Heart right ventricle (tissue), 16 donors: ENCODE measurements at regions not wholly inside any gene's neighbourhood (a gene's known extent, or its start where the extent isn't known, plus 50 kb on each side); places are given as distances from the start of the nearest gene placed in this dataset.

Experiments used
- ATAC-seq, 8 donors: fragments of 200-7000 bp; cut with Tn5 transposase; one replicate each; pipeline ENCODE4 v1.9.1; 2020; ENCODE audit warnings: mild to moderate bottlenecking in 8 of 8, moderate library complexity in 8 of 8, moderate number of reproducible peaks in 1 of 8
- DNase-seq, 2 donors: peaks; one replicate each; pipeline ENCODE4 v3.0.0-alpha.2; 2020
- H3K27ac ChIP-seq, 10 donors: fragments of 200-600 bp; sonication (generic) in 2 of 10; one replicate each; pipeline versions ENCODE4 v1.5.0 to v1.8.0; 2020 to 2022; ENCODE audit warnings: mild to moderate bottlenecking in 3 of 10
- H3K27me3 ChIP-seq, 7 donors: fragments of 200-600 bp; one replicate each; pipeline ENCODE4 v1.8.0; 2021 to 2022; ENCODE audit warnings: mild to moderate bottlenecking in 2 of 7
- H3K36me3 ChIP-seq, 9 donors: fragments of 200-600 bp; sonication (generic) in 1 of 9; one replicate each; pipeline versions ENCODE4 v1.5.0 to v1.8.0; 2020 to 2022; ENCODE audit warnings: mild to moderate bottlenecking in 2 of 9
- H3K4me1 ChIP-seq, 9 donors: fragments of 200-600 bp; sonication (generic) in 1 of 9; one replicate each; pipeline versions ENCODE4 v1.5.0 to v1.8.0; 2020 to 2022; ENCODE audit warnings: mild to moderate bottlenecking in 4 of 9
- H3K4me3 ChIP-seq, 10 donors: fragments of 200-600 bp; sonication (generic) in 2 of 10; one replicate each; pipeline versions ENCODE4 v1.5.0 to v1.8.0; 2020 to 2022; ENCODE audit warnings: mild to moderate bottlenecking in 7 of 10, moderate library complexity in 2 of 10
- H3K9me3 ChIP-seq, 11 donors: fragments of 200-600 bp in 10 of 11; sonication (generic) in 2 of 11; one replicate each; pipeline versions ENCODE4 v1.5.0 to v1.8.0; 2013 to 2022; ENCODE audit warnings: mild to moderate bottlenecking in 2 of 11, control low read depth in 1 of 11, moderate library complexity in 1 of 11
- CTCF ChIP-seq, 9 donors: fragments of 200-600 bp; sonication (generic) in 2 of 9; IDR thresholded peaks; one replicate each; pipeline versions ENCODE4 v1.5.0 to v1.8.0; 2021 to 2022; ENCODE audit warnings: antibody characterized with exemption in 9 of 9, mild to moderate bottlenecking in 5 of 9, moderate library complexity in 1 of 9
- WGBS, 2 donors: extraction: QIAGEN DNeasy Blood & Tissue Kit; methylation state at CpG; one replicate each; pipeline ENCODE4 v1.1.7; 2013; ENCODE audit warnings: inconsistent platforms in 1 of 2; 5-methylcytosine and 5-hydroxymethylcytosine counted together
- intact Hi-C, 10 donors: fragments of 100-400 bp; cut with DNase I; formaldehyde crosslinking; loops; one replicate each; pipeline versions ENCODE4 v1.11.1 to v1.14.2; 2022
- donor health status: Arrhythmogenic right ventricular cardiomyopathy.
- donor health status: ischemic (EF 13 %, LVEDD 7.1; RV severe dilation, severe dysfunction).
- donor health status: healthy with polysubstance abuse.
- donor health status: DM: no; HTN: yes; CAD: no.
- donor health status: DM: no; HTN: no; CAD: no.
- donor health status: ischemic (EF 25% LVEDD 6.9; RV normal size, moderate dysfunction).
- donor health status: ischemic (EF 25% LVEDD 5.7; RV mildly dilated, moderate dysfunction).
- donor health status: healthy.
- donor health status: DM: yes; HTN: yes; CAD: no.
- donor health status: Ischemic cardiomyopathy.
- donor health status: ischemic (EF 35%, LVEDD 5.7; RV mildly dilated, moderate dysfunction).
- donor health status: nonischemic (EF 11% LVEDD 7.7; RV severe dilation, severe dysfunction).
- donor health status: DM: yes; HTN: yes; CAD: no.
- donor health status: PGD.
- donor health status: ischemic (EF 29% LVEDD 5.4; RV normal size, mild dysfunction).
- donor health status: nonischemic (EF 23%, LVEDD 6.1; RV moderate dilation, normal function).

- no peaks in the 10 kb centered on the region for H3K9me3 ChIP-seq
- peaks cover 0 to 4% (median 0%) of the 10 kb centered on the region in 7 donors for H3K27me3 ChIP-seq
- intact Hi-C loops: no loop called here
- no peak overlapping the region for H3K27ac ChIP-seq
- no peaks in the 10 kb centered on the region for H3K4me1 ChIP-seq
- no peaks in the 10 kb centered on the region for H3K36me3 ChIP-seq
- TF ChIP-seq CTCF (IDR thresholded peaks at IDR 0.05): no peak
- DNase-seq (no peak), ATAC-seq (no peak)
- no peak overlapping the region for H3K4me3 ChIP-seq
Measured at GRCh38 chr9:79266986-79267385, 304.8 kb upstream of the TLE4 start.

DNA sequence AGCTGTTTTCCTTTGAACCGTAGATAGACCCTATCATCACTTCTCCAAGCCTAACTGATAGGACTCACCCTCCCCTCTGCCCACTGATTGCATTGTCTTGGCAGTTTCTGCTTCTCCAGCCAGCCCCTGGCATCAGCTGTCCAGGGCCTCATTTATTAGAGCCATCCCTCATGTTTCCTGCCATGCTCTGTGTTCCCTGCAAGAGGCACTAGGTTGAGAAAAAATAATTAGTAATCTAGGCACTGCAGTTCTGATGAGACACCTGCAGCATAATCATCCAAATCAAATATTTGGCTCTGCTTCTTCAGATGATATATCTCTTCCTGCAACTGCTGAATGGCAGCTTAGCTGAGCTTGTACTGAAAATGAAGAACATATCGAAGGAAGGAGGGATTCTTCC is 303.0 kb upstream of the TLE4 start:
- TF ChIP-seq CTCF (IDR thresholded peaks at IDR 0.05): no peak

GRCh38 chr9:79273311-79273710 is 298.5 kb upstream of the TLE4 start:
- WGBS, 2 donors: 90% methylated on average over 3 of the region's 3 CpGs
- no peak overlapping the region for H3K4me3 ChIP-seq
- no peak for ATAC-seq

More for the DNA sequence above, 303.0 kb upstream of the TLE4 start:
- Histone ChIP-seq H3K4me3 (no peak overlapping the region), H3K27ac (no peak overlapping the region), H3K36me3 (no peaks in the 10 kb centered on the region), H3K4me1 (no peaks in the 10 kb centered on the region), H3K27me3 (peaks cover 0 to 4% (median 0%) of the 10 kb centered on the region in 7 donors), H3K9me3 (no peaks in the 10 kb centered on the region)
- intact Hi-C loops: no loop called here
- ATAC-seq (no peak), DNase-seq (no peak)
- 72 to 80% methylated on average over 2 of the region's 2 CpGs for WGBS, 2 donors

DNA sequence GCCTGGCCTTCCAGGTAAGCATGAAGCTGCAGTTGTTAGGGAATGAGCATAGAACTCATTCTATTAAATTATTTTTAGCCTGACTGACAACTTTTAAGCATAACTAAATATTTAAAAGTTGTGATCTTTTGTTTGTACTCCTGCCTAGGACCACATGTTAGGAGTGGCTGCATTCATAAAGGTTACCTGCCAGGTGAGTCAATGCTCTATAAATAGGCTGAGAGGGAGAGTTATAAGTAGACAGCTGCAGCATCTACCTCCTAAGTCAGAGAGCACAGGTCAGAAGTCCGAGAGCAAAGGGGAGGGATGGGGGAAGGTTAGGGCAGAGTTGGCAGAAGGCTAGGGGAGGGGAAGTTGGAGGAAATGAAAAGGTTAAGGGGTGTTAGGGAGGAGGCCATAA is 292.4 kb upstream of the TLE4 start:
- no peak for TF ChIP-seq CTCF (IDR thresholded peaks at IDR 0.05)
- Histone ChIP-seq H3K27ac (no peak overlapping the region), H3K36me3 (no peaks in the 10 kb centered on the region), H3K4me1 (no peaks in the 10 kb centered on the region), H3K4me3 (no peak overlapping the region), H3K27me3 (peaks cover 0 to 4% (median 0%) of the 10 kb centered on the region in 7 donors), H3K9me3 (no peaks in the 10 kb centered on the region)
- WGBS, 2 donors: 43 to 68% methylated on average over 1 of the region's 1 CpG
- ATAC-seq (no peak), DNase-seq (no peak)
- intact Hi-C loops: no loop called here

More at GRCh38 chr9:79273311-79273710, 298.5 kb upstream of the TLE4 start:
- no peaks in the 10 kb centered on the region for H3K4me1 ChIP-seq
- no peak for DNase-seq
- TF ChIP-seq CTCF (IDR thresholded peaks at IDR 0.05): no peak
- H3K9me3 ChIP-seq: no peaks in the 10 kb centered on the region
- intact Hi-C loops: no loop called here
- no peaks in the 10 kb centered on the region for H3K36me3 ChIP-seq
- H3K27ac ChIP-seq: no peak overlapping the region
- no peaks in the 10 kb centered on the region for H3K27me3 ChIP-seq

- Histone ChIP-seq H3K27me3 (peaks cover 0 to 4% (median 0%) of the 10 kb centered on the region in 7 donors), H3K9me3 (no peaks in the 10 kb centered on the region), H3K27ac (no peak overlapping the region), H3K4me3 (no peak overlapping the region), H3K36me3 (no peaks in the 10 kb centered on the region), H3K4me1 (no peaks in the 10 kb centered on the region)
- 92 to 93% methylated on average over 4 of the region's 4 CpGs for WGBS, 2 donors
- DNase-seq (no peak), ATAC-seq (no peak)
- intact Hi-C loops: no loop called here
- no peak for TF ChIP-seq CTCF (IDR thresholded peaks at IDR 0.05)
Measured at GRCh38 chr9:79280691-79281090, 291.1 kb upstream of the TLE4 start.
